HepG2 (cell line): ENCODE measurements at regions not wholly inside any gene's neighbourhood (a gene's known extent, or its start where the extent isn't known, plus 50 kb on each side); places are given as distances from the start of the nearest gene placed in this dataset.

Experiments used
- FOSL2 ChIP-seq: sonication (generic); formaldehyde crosslinking; IDR thresholded peaks from 2 replicates; pipeline ENCODE4 v1.4.0; 2020; ENCODE audit warnings: missing genetic modification reagents
- REXO4 ChIP-seq: sonication (generic); formaldehyde crosslinking; IDR thresholded peaks from 2 replicates; pipeline ENCODE4 v1.8.0; 2022; ENCODE audit warnings: missing genetic modification reagents, mild to moderate bottlenecking, borderline replicate concordance
- THAP8 ChIP-seq: sonication (generic); formaldehyde crosslinking; IDR thresholded peaks from 2 replicates; pipeline ENCODE4 v1.5.1; 2020; ENCODE audit warnings: missing genetic modification reagents, mild to moderate bottlenecking, borderline replicate concordance
- ZEB1 ChIP-seq: IDR thresholded peaks from 2 replicates; pipeline ENCODE4 v1.6.1; 2012; ENCODE audit warnings: mild to moderate bottlenecking, low read depth, inconsistent platforms; ENCODE audit not compliant: insufficient replicate concordance
- ZFY ChIP-seq: sonication (generic); formaldehyde crosslinking; IDR thresholded peaks from 2 replicates; pipeline ENCODE4 v1.4.0; 2020; ENCODE audit warnings: missing genetic modification reagents
- ZNF264 ChIP-seq: sonication (generic); formaldehyde crosslinking; IDR thresholded peaks from 2 replicates; pipeline ENCODE4 v1.4.0; 2020; ENCODE audit warnings: missing genetic modification reagents
- ZNF274 ChIP-seq: sonication (generic); formaldehyde crosslinking; IDR thresholded peaks from 2 replicates; pipeline ENCODE4 v1.5.1; 2020; ENCODE audit warnings: mild to moderate bottlenecking, missing genetic modification reagents
- ZNF607 ChIP-seq: sonication (generic); formaldehyde crosslinking; IDR thresholded peaks from 2 replicates; pipeline ENCODE4 v1.5.1; 2020; ENCODE audit warnings: missing genetic modification reagents, mild to moderate bottlenecking, borderline replicate concordance
- ZNF646 ChIP-seq: sonication (generic); formaldehyde crosslinking; IDR thresholded peaks from 2 replicates; pipeline ENCODE4 v1.9.0; 2021; ENCODE audit warnings: mild to moderate bottlenecking, missing genetic modification reagents
- ZNF746 ChIP-seq: sonication (generic); formaldehyde crosslinking; IDR thresholded peaks from 2 replicates; pipeline ENCODE4 v1.8.0; 2022; ENCODE audit warnings: mild to moderate bottlenecking, missing genetic modification reagents
- TF ChIP-seq, protein P1 (sequence below): sonication (generic); formaldehyde crosslinking; IDR thresholded peaks from 2 replicates; pipeline ENCODE4 v1.8.1; 2023; ENCODE audit warnings: missing genetic modification reagents, mild to moderate bottlenecking, borderline replicate concordance

DNA sequence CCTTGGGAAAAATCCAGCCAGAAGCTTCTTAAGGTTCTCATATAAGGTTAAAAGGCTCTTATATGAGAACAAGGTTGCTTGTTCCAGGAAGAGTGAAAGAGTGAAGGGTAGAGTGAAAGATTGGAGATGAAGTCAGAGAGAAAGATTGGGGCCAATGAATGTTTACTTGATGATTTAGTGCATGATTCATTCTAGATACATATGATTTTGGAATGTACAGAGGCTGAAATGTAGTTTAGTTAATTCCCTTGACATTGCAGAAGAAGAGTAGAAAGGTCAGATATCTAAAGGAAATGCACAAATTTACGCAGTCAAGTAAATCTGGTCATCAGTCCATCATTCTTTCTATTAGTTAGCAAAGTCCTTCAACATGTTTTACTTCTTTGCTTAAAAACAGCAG is 619.8 kb upstream of the ZNF717 start (continued):
- TF ChIP-seq ZNF646 (no peak), ZNF607 (CRISPR knock-in tag) (no peak), REXO4 (no peak), THAP8 (CRISPR knock-in tag) (no peak), ZNF746 (CRISPR knock-in tag) (no peak), ZEB1 (no peak), FOSL2 (CRISPR knock-in tag) (no peak), ZNF274 (CRISPR knock-in tag) (no peak), ZNF264 (CRISPR knock-in tag) (no peak), ZFY (CRISPR knock-in tag) (no peak)
- TF ChIP-seq, protein P1, sequence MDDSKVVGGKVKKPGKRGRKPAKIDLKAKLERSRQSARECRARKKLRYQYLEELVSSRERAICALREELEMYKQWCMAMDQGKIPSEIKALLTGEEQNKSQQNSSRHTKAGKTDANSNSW (CRISPR knock-in tag), result no peak
